ENCODE measurements at regions not wholly inside any gene's neighbourhood (a gene's known extent, or its start where the extent isn't known, plus 50 kb on each side); places are given as distances from the start of the nearest gene placed in this dataset.

GRCh38 chr4:120314969-120315368 is 248.3 kb upstream of the MAD2L1 start:
- TF ChIP-seq, protein P1, sequence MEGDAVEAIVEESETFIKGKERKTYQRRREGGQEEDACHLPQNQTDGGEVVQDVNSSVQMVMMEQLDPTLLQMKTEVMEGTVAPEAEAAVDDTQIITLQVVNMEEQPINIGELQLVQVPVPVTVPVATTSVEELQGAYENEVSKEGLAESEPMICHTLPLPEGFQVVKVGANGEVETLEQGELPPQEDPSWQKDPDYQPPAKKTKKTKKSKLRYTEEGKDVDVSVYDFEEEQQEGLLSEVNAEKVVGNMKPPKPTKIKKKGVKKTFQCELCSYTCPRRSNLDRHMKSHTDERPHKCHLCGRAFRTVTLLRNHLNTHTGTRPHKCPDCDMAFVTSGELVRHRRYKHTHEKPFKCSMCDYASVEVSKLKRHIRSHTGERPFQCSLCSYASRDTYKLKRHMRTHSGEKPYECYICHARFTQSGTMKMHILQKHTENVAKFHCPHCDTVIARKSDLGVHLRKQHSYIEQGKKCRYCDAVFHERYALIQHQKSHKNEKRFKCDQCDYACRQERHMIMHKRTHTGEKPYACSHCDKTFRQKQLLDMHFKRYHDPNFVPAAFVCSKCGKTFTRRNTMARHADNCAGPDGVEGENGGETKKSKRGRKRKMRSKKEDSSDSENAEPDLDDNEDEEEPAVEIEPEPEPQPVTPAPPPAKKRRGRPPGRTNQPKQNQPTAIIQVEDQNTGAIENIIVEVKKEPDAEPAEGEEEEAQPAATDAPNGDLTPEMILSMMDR (IDR thresholded peaks at IDR 0.05; ENCODE audit: insufficient read depth, low read length, poor library complexity, severe bottlenecking): no peak
- TF ChIP-seq EZH2phosphoT487 (conservative IDR thresholded peaks at IDR 0.05; ENCODE audit: low read length): no peak
